GM12801 (cell line): ENCODE measurements at regions not wholly inside any gene's neighbourhood (a gene's known extent, or its start where the extent isn't known, plus 50 kb on each side); places are given as distances from the start of the nearest gene placed in this dataset.

Source experiments
- CTCF ChIP-seq: IDR thresholded peaks from one replicate; pipeline ENCODE4 v1.5.1; 2011; ENCODE audit warnings: control low read depth; ENCODE audit not compliant: insufficient read length; ENCODE audit errors: extremely low read depth

- TF ChIP-seq CTCF = no peak
These were observed 247.7 kb upstream of the PMEPA1 start for GRCh38 chr20:57957411-57958049.

- TF ChIP-seq CTCF = no peak
These were observed 243.8 kb upstream of the PMEPA1 start for GRCh38 chr20:57953638-57954037.

- no peak for TF ChIP-seq CTCF
These were observed 242.3 kb upstream of the PMEPA1 start for GRCh38 chr20:57952136-57952535.

GRCh38 chr20:57951549-57951948 is 241.7 kb upstream of the PMEPA1 start:
- TF ChIP-seq CTCF = no peak

- no peak for TF ChIP-seq CTCF
These were observed 241.1 kb upstream of the PMEPA1 start for GRCh38 chr20:57950764-57951485.

- no peak for TF ChIP-seq CTCF
These were observed 238.6 kb upstream of the PMEPA1 start for GRCh38 chr20:57948180-57948955.

GRCh38 chr20:57947421-57948179 is 237.8 kb upstream of the PMEPA1 start:
- TF ChIP-seq CTCF = no peak
